GM12872 (cell line): ENCODE measurements at regions not wholly inside any gene's neighbourhood (a gene's known extent, or its start where the extent isn't known, plus 50 kb on each side); places are given as distances from the start of the nearest gene placed in this dataset.

ENCODE experiments used
- CTCF ChIP-seq: IDR thresholded peaks from 3 replicates; pipeline ENCODE4 v1.5.1; 2011; ENCODE audit warnings: low read depth, mild to moderate bottlenecking, low read length, moderate library complexity; ENCODE audit not compliant: insufficient read depth

- no peak for TF ChIP-seq CTCF
Measured at GRCh38 chr5:28807195-28807729, 1768.9 kb upstream of the CDH9 start.

DNA sequence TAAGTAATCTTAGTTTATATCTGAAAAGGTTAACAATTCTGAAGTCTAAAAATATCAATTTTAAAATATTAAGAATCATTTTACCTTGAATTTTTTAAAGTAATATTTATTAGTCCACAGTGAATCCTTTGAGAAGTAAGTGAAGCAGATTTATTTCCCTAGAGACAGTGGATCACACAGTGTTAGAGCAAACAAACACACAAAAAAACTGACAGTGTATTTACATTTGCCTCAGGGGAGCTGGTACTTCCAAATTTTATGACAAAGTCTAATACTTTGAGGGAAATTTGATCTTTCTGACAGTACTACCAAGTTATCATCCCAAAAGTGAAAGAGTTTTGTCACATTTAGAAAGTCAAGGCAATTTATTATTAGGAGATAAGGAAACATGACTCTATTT lies 1750.6 kb upstream of the CDH9 start:
- no peak for TF ChIP-seq CTCF

GRCh38 chr5:28780083-28780692 lies 1741.8 kb upstream of the CDH9 start:
- no peak for TF ChIP-seq CTCF

- no peak for TF ChIP-seq CTCF
Measured at GRCh38 chr5:28779161-28779754, 1740.9 kb upstream of the CDH9 start.

GRCh38 chr5:28770307-28770706 lies 1731.9 kb upstream of the CDH9 start:
- TF ChIP-seq CTCF: no peak

GRCh38 chr5:28766565-28767158 lies 1728.3 kb upstream of the CDH9 start:
- no peak for TF ChIP-seq CTCF

DNA sequence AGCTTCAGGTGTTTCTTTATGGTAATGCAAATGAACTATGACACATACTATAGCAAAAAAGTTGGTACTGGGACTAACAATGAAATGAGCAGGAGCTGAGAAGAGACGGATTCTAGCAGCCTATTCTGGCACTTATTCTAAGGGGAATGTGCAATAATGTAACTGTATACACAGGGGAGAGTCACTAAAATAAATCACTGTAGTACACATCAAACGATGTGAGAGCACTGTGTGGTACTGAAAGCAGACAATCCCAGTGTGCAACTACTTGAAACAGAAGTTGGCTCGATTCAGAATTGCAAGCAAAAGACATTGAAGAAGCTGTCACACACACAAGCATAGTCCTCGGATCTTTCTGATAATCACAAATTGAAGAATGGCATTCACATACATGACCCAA lies 1713.0 kb upstream of the CDH9 start:
- no peak for TF ChIP-seq CTCF
